Stimulated activated CD4-positive, alpha-beta T cell treated with anti-CD3 and anti-CD28 coated beads, TNF-alpha, amount 100 ng/mL, for 4 hours (primary cell): ENCODE measurements at regions not wholly inside any gene's neighbourhood (a gene's known extent, or its start where the extent isn't known, plus 50 kb on each side); places are given as distances from the start of the nearest gene placed in this dataset.

Experiments
- DNase-seq, 3 experiments: peaks; one replicate each; pipeline ENCODE4 v3.0.0-alpha.2; 2020; ENCODE audit warnings: low read depth in 3 of 3

- no peak for DNase-seq
Observed at GRCh38 chr16:86293906-86294305, 216.4 kb upstream of the FOXF1 start.

GRCh38 chr16:86294535-86295196 lies 215.7 kb upstream of the FOXF1 start:
- DNase-seq: no peak

GRCh38 chr16:86296256-86296655 lies 214.1 kb upstream of the FOXF1 start:
- no peak for DNase-seq

GRCh38 chr16:86297391-86297790 lies 212.9 kb upstream of the FOXF1 start:
- DNase-seq: no peak

- no peak for DNase-seq
Observed at GRCh38 chr16:86297866-86298757, 212.2 kb upstream of the FOXF1 start.

- no peak for DNase-seq
Observed at GRCh38 chr16:86298758-86299134, 211.6 kb upstream of the FOXF1 start.

- no peak for DNase-seq
Observed at GRCh38 chr16:86299882-86300610, 210.3 kb upstream of the FOXF1 start.

- DNase-seq: no peak
Observed at GRCh38 chr16:86300746-86301481, 209.4 kb upstream of the FOXF1 start.

- no peak for DNase-seq
Observed at GRCh38 chr16:86302421-86303109, 207.8 kb upstream of the FOXF1 start.

GRCh38 chr16:86303787-86304678 lies 206.3 kb upstream of the FOXF1 start:
- no peak for DNase-seq

- no peak for DNase-seq
Observed at GRCh38 chr16:86304868-86305267, 205.5 kb upstream of the FOXF1 start.

- no peak for DNase-seq
Observed at GRCh38 chr16:86305440-86305839, 204.9 kb upstream of the FOXF1 start.

GRCh38 chr16:86306011-86306644 lies 204.2 kb upstream of the FOXF1 start:
- DNase-seq: no peak

- DNase-seq: no peak
Observed at GRCh38 chr16:86306811-86307513, 203.4 kb upstream of the FOXF1 start.

- no peak for DNase-seq
Observed at GRCh38 chr16:86307514-86307903, 202.8 kb upstream of the FOXF1 start.

GRCh38 chr16:86308514-86308913 lies 201.8 kb upstream of the FOXF1 start:
- DNase-seq: no peak

- DNase-seq: no peak
Observed at GRCh38 chr16:86313631-86314030, 196.7 kb upstream of the FOXF1 start.

- DNase-seq: no peak
Observed at GRCh38 chr16:86314402-86315025, 195.8 kb upstream of the FOXF1 start.
